ENCODE measurements at regions not wholly inside any gene's neighbourhood (a gene's known extent, or its start where the extent isn't known, plus 50 kb on each side); places are given as distances from the start of the nearest gene placed in this dataset.

- FAIRE-seq = no peak
- no peak overlapping the region for H3K4me3 ChIP-seq
- ChIA-PET POLR2A (no interaction called here), CTCF (no interaction called here)
- H3K4me1 ChIP-seq = no peaks in the 10 kb centered on the region
- H3K4me2 ChIP-seq = no peak overlapping the region
- WGBS (ENCODE audit: missing lambda C conversion rate) = 46% methylated on average over 49 of the region's 50 CpGs
- TF ChIP-seq HEYL (CRISPR knock-in tag; IDR thresholded peaks at IDR 0.05) = no peak
- no peak for TF ChIP-seq EHF (CRISPR knock-in tag; IDR thresholded peaks at IDR 0.05)
- no peak for TF ChIP-seq MAZ (IDR thresholded peaks at IDR 0.05; ENCODE audit: borderline replicate concordance, low read depth, low read length)
- TF ChIP-seq PHF8 (IDR thresholded peaks at IDR 0.05; ENCODE audit: borderline replicate concordance, low read depth) = no peak
- TF ChIP-seq JUNB (IDR thresholded peaks at IDR 0.05) = no peak
- no peak for TF ChIP-seq USF2 (IDR thresholded peaks at IDR 0.05)
- TF ChIP-seq REST (IDR thresholded peaks at IDR 0.05) = no peak
- TF ChIP-seq ESRRA (IDR thresholded peaks at IDR 0.05; ENCODE audit: borderline replicate concordance, low read length) = no peak
- no peak for TF ChIP-seq MAFK (IDR thresholded peaks at IDR 0.05; ENCODE audit: partially characterized antibody)
- TF ChIP-seq POLR2AphosphoS2 (conservative IDR thresholded peaks at IDR 0.05; ENCODE audit: low read length) = no peak
- TF ChIP-seq CHD2 (IDR thresholded peaks at IDR 0.05; ENCODE audit: low read length, partially characterized antibody) = no peak
- TF ChIP-seq TFCP2L1 (CRISPR knock-in tag; IDR thresholded peaks at IDR 0.05) = no peak
- no peak for TF ChIP-seq HMGXB4 (CRISPR knock-in tag; IDR thresholded peaks at IDR 0.05; ENCODE audit: borderline replicate concordance)
- no peaks in the 10 kb centered on the region for H3K9me3 ChIP-seq
- no peak overlapping the region for H3K27ac ChIP-seq
- ATAC-seq = no peak
- no peak for DNase-seq (ENCODE audit: low read depth in 1 of 2, low spot score in 1 of 2)
Observed at GRCh38 chr2:131753640-131754561, 226.2 kb downstream of the CCDC74A start.

- no peak for ATAC-seq
- POLR2A ChIA-PET = no interaction called here
- Histone ChIP-seq H3K4me1 (no peaks in the 10 kb centered on the region), H3K9me3 (no peaks in the 10 kb centered on the region), H3K4me3 (no peak overlapping the region), H3K27ac (no peak overlapping the region), H3K4me2 (no peak overlapping the region)
- 52% methylated on average over 39 of the region's 41 CpGs for WGBS (ENCODE audit: missing lambda C conversion rate)
- CTCF ChIA-PET = no interaction called here
- no peak for DNase-seq (ENCODE audit: low read depth in 1 of 2, low spot score in 1 of 2)
- FAIRE-seq = no peak
- TF ChIP-seq HOXB5 (CRISPR knock-in tag; IDR thresholded peaks at IDR 0.05) = no peak
- no peak for TF ChIP-seq MAZ (IDR thresholded peaks at IDR 0.05; ENCODE audit: borderline replicate concordance, low read depth, low read length)
- no peak for TF ChIP-seq ZC3H11A (IDR thresholded peaks at IDR 0.05)
- TF ChIP-seq USF2 (IDR thresholded peaks at IDR 0.05) = no peak
- TF ChIP-seq, protein P1, sequence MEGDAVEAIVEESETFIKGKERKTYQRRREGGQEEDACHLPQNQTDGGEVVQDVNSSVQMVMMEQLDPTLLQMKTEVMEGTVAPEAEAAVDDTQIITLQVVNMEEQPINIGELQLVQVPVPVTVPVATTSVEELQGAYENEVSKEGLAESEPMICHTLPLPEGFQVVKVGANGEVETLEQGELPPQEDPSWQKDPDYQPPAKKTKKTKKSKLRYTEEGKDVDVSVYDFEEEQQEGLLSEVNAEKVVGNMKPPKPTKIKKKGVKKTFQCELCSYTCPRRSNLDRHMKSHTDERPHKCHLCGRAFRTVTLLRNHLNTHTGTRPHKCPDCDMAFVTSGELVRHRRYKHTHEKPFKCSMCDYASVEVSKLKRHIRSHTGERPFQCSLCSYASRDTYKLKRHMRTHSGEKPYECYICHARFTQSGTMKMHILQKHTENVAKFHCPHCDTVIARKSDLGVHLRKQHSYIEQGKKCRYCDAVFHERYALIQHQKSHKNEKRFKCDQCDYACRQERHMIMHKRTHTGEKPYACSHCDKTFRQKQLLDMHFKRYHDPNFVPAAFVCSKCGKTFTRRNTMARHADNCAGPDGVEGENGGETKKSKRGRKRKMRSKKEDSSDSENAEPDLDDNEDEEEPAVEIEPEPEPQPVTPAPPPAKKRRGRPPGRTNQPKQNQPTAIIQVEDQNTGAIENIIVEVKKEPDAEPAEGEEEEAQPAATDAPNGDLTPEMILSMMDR (IDR thresholded peaks at IDR 0.05) = no peak
- no peak for TF ChIP-seq GATA3 (IDR thresholded peaks at IDR 0.05; ENCODE audit: borderline replicate concordance)
- TF ChIP-seq ZFP36 (IDR thresholded peaks at IDR 0.05; ENCODE audit: borderline replicate concordance, partially characterized antibody) = no peak
- TF ChIP-seq HEYL (CRISPR knock-in tag; IDR thresholded peaks at IDR 0.05) = no peak
- no peak for TF ChIP-seq NPAS2 (CRISPR knock-in tag; IDR thresholded peaks at IDR 0.05; ENCODE audit: borderline replicate concordance)
- TF ChIP-seq EP300 (IDR thresholded peaks at IDR 0.05) = no peak
- TF ChIP-seq TP53 (CRISPR knock-in tag; IDR thresholded peaks at IDR 0.05) = no peak
- TF ChIP-seq ATOH8 (CRISPR knock-in tag; IDR thresholded peaks at IDR 0.05; ENCODE audit: low read depth) = no peak
- TF ChIP-seq CBX2 (IDR thresholded peaks at IDR 0.05; ENCODE audit: borderline replicate concordance, low read depth) = no peak
- no peak for TF ChIP-seq EHMT2 (IDR thresholded peaks at IDR 0.05; ENCODE audit: low read depth)
- no peak for TF ChIP-seq TFCP2L1 (CRISPR knock-in tag; IDR thresholded peaks at IDR 0.05)
Observed at GRCh38 chr2:131754929-131755720, 227.4 kb downstream of the CCDC74A start.

All from A549 (cell line).